Karpas-422 (cell line): ENCODE measurements at regions not wholly inside any gene's neighbourhood (a gene's known extent, or its start where the extent isn't known, plus 50 kb on each side); places are given as distances from the start of the nearest gene placed in this dataset.

Experiments
- DNase-seq: peaks from one replicate; pipeline ENCODE4 v3.0.0-alpha.2; 2015
- H2AFZ ChIP-seq: fragments of 200-600 bp; sonication (generic); 2 replicates; pipeline ENCODE4 v1.6.1; 2014; ENCODE audit warnings: antibody characterized with exemption, low read length, mixed read lengths
- H3K27ac ChIP-seq: fragments of 200-600 bp; sonication (generic); 2 replicates; pipeline ENCODE4 v1.5.1; 2014; ENCODE audit warnings: mild to moderate bottlenecking, low read length, moderate library complexity
- H3K27me3 ChIP-seq: fragments of 200-600 bp; sonication (generic); 2 replicates; pipeline ENCODE4 v1.6.1; 2014; ENCODE audit warnings: low read length, mixed read lengths
- H3K36me3 ChIP-seq: fragments of 200-600 bp; sonication (generic); 2 replicates; pipeline ENCODE4 v1.6.1; 2014; ENCODE audit warnings: low read length, mixed read lengths; ENCODE audit not compliant: insufficient read depth
- H3K4me1 ChIP-seq: fragments of 200-600 bp; sonication (generic); 2 replicates; pipeline ENCODE4 v1.6.1; 2014; ENCODE audit warnings: mild to moderate bottlenecking, low read length, mixed read lengths
- H3K4me2 ChIP-seq: fragments of 200-600 bp; sonication (generic); 2 replicates; pipeline ENCODE4 v1.6.1; 2014; ENCODE audit warnings: low read length, low read depth, mild to moderate bottlenecking; ENCODE audit not compliant: poor library complexity, severe bottlenecking
- H3K4me3 ChIP-seq: fragments of 200-600 bp; sonication (generic); 2 replicates; pipeline ENCODE4 v1.5.1; 2014; ENCODE audit warnings: mild to moderate bottlenecking, antibody characterized with exemption, low read length, mixed read lengths
- H3K79me2 ChIP-seq: fragments of 200-600 bp; sonication (generic); 2 replicates; pipeline ENCODE4 v1.6.1; 2014; ENCODE audit warnings: mild to moderate bottlenecking, low read length, mixed read lengths
- H3K9ac ChIP-seq: fragments of 200-600 bp; sonication (generic); 2 replicates; pipeline ENCODE4 v1.6.0; 2014; ENCODE audit warnings: low read length
- H3K9me2 ChIP-seq: fragments of 200-600 bp; sonication (generic), shearing (Covaris generic); replicated peaks from 2 replicates; pipeline ENCODE4 v1.6.0; 2014; ENCODE audit warnings: mild to moderate bottlenecking, low read length, moderate library complexity; ENCODE audit not compliant: insufficient read depth
- H3K9me3 ChIP-seq: fragments of 300-700, 200-600 bp; sonication (generic); 2 replicates; pipeline ENCODE4 v1.6.1; 2014; ENCODE audit warnings: low read length, mixed read lengths
- H4K20me1 ChIP-seq: fragments of 200-600 bp; sonication (generic); 2 replicates; pipeline ENCODE4 v1.6.1; 2014; ENCODE audit warnings: mild to moderate bottlenecking, antibody characterized with exemption, low read length, low read depth; ENCODE audit not compliant: insufficient read depth

DNA sequence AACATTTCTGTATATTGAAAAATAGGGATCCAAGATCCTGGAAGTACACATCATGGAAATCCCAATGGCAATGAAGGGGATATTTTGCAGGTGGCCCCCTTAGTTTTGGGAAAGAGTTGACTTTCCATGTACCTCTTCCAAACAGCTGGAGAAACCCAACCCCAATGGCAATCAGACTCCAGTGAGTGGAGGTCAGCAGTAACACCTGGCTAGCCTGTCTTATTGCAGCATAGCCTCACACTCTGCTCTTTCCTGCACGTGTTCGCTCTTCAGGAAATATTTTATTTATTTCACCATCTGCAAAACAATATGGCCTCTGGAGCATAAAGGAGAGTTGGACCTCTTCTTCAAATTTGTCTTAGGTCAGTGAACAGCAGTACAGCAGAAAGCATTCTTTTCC is 340.0 kb upstream of the NRP1 start:
- no peak for DNase-seq
- Histone ChIP-seq H3K4me1 (no peaks in the 10 kb centered on the region), H3K79me2 (no peaks in the 10 kb centered on the region), H3K9me3 (no peaks in the 10 kb centered on the region), H3K9ac (no peak overlapping the region), H3K9me2 (no peaks in the 10 kb centered on the region; the same call in 1 of the 2 replicates), H4K20me1 (no peaks in the 10 kb centered on the region), H3K4me3 (no peak overlapping the region), H3K27me3 (no peaks in the 10 kb centered on the region), H3K36me3 (no peaks in the 10 kb centered on the region), H3K27ac (no peak overlapping the region), H2AFZ (no peak overlapping the region), H3K4me2 (no peak overlapping the region)

GRCh38 chr10:33673839-33674415 is 339.5 kb upstream of the NRP1 start:
- Histone ChIP-seq H2AFZ (no peak overlapping the region), H3K9ac (no peak overlapping the region), H3K9me3 (no peaks in the 10 kb centered on the region), H3K27ac (no peak overlapping the region), H3K4me3 (no peak overlapping the region), H3K9me2 (no peaks in the 10 kb centered on the region; the same call in 1 of the 2 replicates), H3K4me1 (no peaks in the 10 kb centered on the region), H3K27me3 (no peaks in the 10 kb centered on the region), H3K36me3 (no peaks in the 10 kb centered on the region), H3K79me2 (no peaks in the 10 kb centered on the region), H4K20me1 (no peaks in the 10 kb centered on the region), H3K4me2 (no peak overlapping the region)
- DNase-seq, result no peak

GRCh38 chr10:33669904-33670303 is 335.4 kb upstream of the NRP1 start:
- Histone ChIP-seq H3K4me1 (no peaks in the 10 kb centered on the region), H3K9ac (no peak overlapping the region), H3K9me2 (no peaks in the 10 kb centered on the region; the same call in 1 of the 2 replicates), H3K79me2 (no peaks in the 10 kb centered on the region), H3K27me3 (no peaks in the 10 kb centered on the region), H2AFZ (no peak overlapping the region), H3K9me3 (no peaks in the 10 kb centered on the region), H3K4me2 (no peak overlapping the region), H3K36me3 (no peaks in the 10 kb centered on the region), H3K4me3 (no peak overlapping the region), H4K20me1 (no peaks in the 10 kb centered on the region), H3K27ac (no peak overlapping the region)
- no peak for DNase-seq

GRCh38 chr10:33666686-33667480 is 332.4 kb upstream of the NRP1 start:
- H3K4me1 ChIP-seq, result no peaks in the 10 kb centered on the region
- H3K4me2 ChIP-seq, result no peak overlapping the region

GRCh38 chr10:33665501-33665900 is 331.0 kb upstream of the NRP1 start:
- Histone ChIP-seq H3K4me3 (no peak overlapping the region), H4K20me1 (no peaks in the 10 kb centered on the region), H2AFZ (no peak overlapping the region), H3K79me2 (no peaks in the 10 kb centered on the region), H3K4me1 (no peaks in the 10 kb centered on the region), H3K9me2 (no peaks in the 10 kb centered on the region), H3K4me2 (no peak overlapping the region), H3K9me3 (no peaks in the 10 kb centered on the region), H3K36me3 (no peaks in the 10 kb centered on the region), H3K9ac (no peak overlapping the region), H3K27ac (no peak overlapping the region), H3K27me3 (no peaks in the 10 kb centered on the region)
- no peak for DNase-seq

More at GRCh38 chr10:33666686-33667480, 332.4 kb upstream of the NRP1 start:
- no peak overlapping the region for H3K9ac ChIP-seq
- H3K4me3 ChIP-seq, result no peak overlapping the region
- H3K27ac ChIP-seq, result no peak overlapping the region
- no peak for DNase-seq
- no peaks in the 10 kb centered on the region for H4K20me1 ChIP-seq
- H3K27me3 ChIP-seq, result no peaks in the 10 kb centered on the region
- no peaks in the 10 kb centered on the region for H3K79me2 ChIP-seq
- no peaks in the 10 kb centered on the region for H3K36me3 ChIP-seq
- no peaks in the 10 kb centered on the region for H3K9me2 ChIP-seq
- H2AFZ ChIP-seq, result no peak overlapping the region
- no peaks in the 10 kb centered on the region for H3K9me3 ChIP-seq

DNA sequence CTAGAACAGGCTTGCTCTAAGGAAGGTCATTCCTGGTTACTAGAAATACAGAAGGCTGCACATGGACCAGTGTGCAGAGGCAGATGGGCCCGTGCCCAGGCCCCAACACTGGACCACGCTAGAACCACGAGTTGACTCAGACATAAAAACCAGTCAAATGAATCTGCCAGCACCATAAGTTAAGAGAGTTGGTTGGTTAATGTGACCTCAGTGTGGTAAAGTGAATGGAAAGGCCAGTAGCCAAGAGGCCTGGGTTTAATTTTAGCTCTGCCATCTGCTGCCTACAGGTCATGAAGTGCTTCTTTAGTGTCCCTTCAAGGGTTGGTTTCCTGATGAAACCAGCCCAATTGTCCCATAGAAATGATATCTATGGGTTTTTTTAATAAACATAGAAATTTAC is 329.6 kb upstream of the NRP1 start:
- Histone ChIP-seq H3K36me3 (no peaks in the 10 kb centered on the region), H3K9me2 (no peaks in the 10 kb centered on the region), H3K9me3 (no peaks in the 10 kb centered on the region), H3K4me3 (no peak overlapping the region), H3K27ac (no peak overlapping the region), H3K9ac (no peak overlapping the region), H3K79me2 (no peaks in the 10 kb centered on the region), H2AFZ (no peak overlapping the region), H3K4me1 (no peaks in the 10 kb centered on the region), H4K20me1 (no peaks in the 10 kb centered on the region), H3K27me3 (no peaks in the 10 kb centered on the region), H3K4me2 (no peak overlapping the region)
- no peak for DNase-seq

DNA sequence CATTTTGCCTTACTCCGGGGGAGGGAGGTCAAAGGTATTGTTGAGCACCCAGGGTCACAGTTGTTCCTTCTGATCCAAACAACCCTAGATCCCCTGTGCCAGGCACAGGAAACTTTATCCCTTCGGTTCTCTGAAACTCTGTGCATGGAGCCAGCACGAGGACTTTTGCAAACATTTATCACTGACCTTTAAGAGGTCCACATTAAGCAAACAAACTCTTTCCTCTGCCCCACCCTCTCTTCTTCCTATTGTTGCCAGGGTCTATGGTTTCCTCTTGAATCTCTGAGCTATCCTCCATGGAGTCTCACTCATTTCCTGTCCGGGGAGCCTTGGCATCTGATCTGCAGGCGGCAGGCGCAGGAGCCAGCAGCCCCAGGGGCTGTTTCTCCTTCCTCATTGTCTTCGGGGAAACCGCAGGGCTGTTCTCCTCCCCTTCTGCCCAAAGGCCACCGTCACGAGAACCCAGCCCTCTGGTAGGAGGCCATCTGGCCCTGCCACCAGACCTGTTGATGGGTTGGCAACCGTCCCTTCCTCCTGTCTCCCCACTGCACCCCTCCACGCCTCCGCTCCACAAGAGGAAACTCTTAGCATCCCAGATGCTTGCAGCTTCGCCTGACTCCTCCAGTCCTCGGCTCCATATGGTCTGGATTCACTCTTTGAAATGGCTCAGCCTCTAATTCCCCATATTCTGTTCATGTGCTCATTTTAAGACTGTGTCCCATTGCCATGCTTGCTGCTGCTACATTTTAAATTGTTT is 327.3 kb upstream of the NRP1 start:
- Histone ChIP-seq H3K27me3 (no peaks in the 10 kb centered on the region), H2AFZ (no peak overlapping the region), H3K79me2 (no peaks in the 10 kb centered on the region), H3K4me2 (no peak overlapping the region), H3K4me3 (no peak overlapping the region), H3K36me3 (no peaks in the 10 kb centered on the region), H3K9me3 (no peaks in the 10 kb centered on the region), H3K27ac (no peak overlapping the region), H3K9me2 (no peaks in the 10 kb centered on the region), H4K20me1 (no peaks in the 10 kb centered on the region), H3K4me1 (no peaks in the 10 kb centered on the region), H3K9ac (no peak overlapping the region)
- no peak for DNase-seq

DNA sequence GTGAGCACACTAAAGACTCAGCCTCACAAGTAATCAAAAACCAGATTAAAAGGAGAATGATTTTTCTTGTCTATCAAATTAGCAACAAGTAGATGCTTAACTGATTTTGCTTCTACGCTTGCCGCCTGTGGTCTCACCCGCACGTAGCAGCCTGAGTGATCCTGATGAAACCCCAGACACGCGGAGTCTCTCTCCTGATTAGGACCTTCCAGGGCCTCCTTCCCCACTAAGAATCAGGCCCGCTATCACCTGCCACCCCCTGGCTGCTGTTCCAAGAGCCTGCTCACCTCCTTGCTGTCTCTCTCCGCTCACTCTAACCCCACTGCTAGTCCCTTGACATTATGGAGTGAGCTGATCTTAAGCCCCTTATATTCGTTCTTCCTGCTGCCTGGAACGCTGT is 325.9 kb upstream of the NRP1 start:
- Histone ChIP-seq H2AFZ (no peak overlapping the region), H3K4me3 (no peak overlapping the region), H3K79me2 (no peaks in the 10 kb centered on the region), H4K20me1 (no peaks in the 10 kb centered on the region), H3K36me3 (no peaks in the 10 kb centered on the region), H3K27me3 (no peaks in the 10 kb centered on the region), H3K27ac (no peak overlapping the region), H3K9me2 (no peaks in the 10 kb centered on the region), H3K4me1 (no peaks in the 10 kb centered on the region), H3K9me3 (no peaks in the 10 kb centered on the region), H3K4me2 (no peak overlapping the region), H3K9ac (no peak overlapping the region)
- DNase-seq, result no peak
